CD4-positive, CD25-positive, alpha-beta regulatory T cell (primary cell): ENCODE measurements at regions not wholly inside any gene's neighbourhood (a gene's known extent, or its start where the extent isn't known, plus 50 kb on each side); places are given as distances from the start of the nearest gene placed in this dataset.

ENCODE experiments used
- ATAC-seq, 2 donors: fragments of 150-1000 bp; cut with Tn5 transposase; one replicate each; pipeline ENCODE4 v1.10.0; 2021; ENCODE audit warnings: low read depth in 2 of 2, moderate number of reproducible peaks in 2 of 2, moderate library complexity in 1 of 2
- DNase-seq, 3 donors: peaks; one replicate each; pipeline versions ENCODE4 v3.0.0 to v3.0.0-alpha.2; 2012 to 2022; ENCODE audit warnings: mixed read lengths in 1 of 3
- H3K27ac ChIP-seq: one replicate; pipeline ENCODE4 v1.7.0; 2013; ENCODE audit warnings: mild to moderate bottlenecking, low read length; ENCODE audit not compliant: insufficient read depth, poor library complexity, severe bottlenecking
- H3K27me3 ChIP-seq: one replicate; pipeline ENCODE4 v1.7.0; 2013; ENCODE audit warnings: low read length; ENCODE audit not compliant: control insufficient read depth, insufficient read depth
- H3K36me3 ChIP-seq: one replicate; pipeline ENCODE4 v1.7.0; 2013; ENCODE audit warnings: mild to moderate bottlenecking, low read length, moderate library complexity; ENCODE audit not compliant: control insufficient read depth, insufficient read depth
- H3K4me1 ChIP-seq: 2 replicates; pipeline ENCODE4 v1.7.0; 2013; ENCODE audit warnings: mild to moderate bottlenecking, low read length; ENCODE audit not compliant: insufficient read depth, control insufficient read depth, poor library complexity, severe bottlenecking
- H3K4me3 ChIP-seq: one replicate; pipeline ENCODE4 v1.7.0; 2013; ENCODE audit warnings: low read depth, mild to moderate bottlenecking, low read length, moderate library complexity
- H3K9me3 ChIP-seq, 2 experiments: 1 replicate in 1 of 2; 2 replicates in 1 of 2; pipeline ENCODE4 v1.7.0; 2013; ENCODE audit warnings: low read length in 2 of 2, mild to moderate bottlenecking in 1 of 2, moderate library complexity in 1 of 2; ENCODE audit not compliant: control insufficient read depth in 2 of 2
- H3K27ac Mint-ChIP-seq, 3 donors: one replicate each; pipeline ENCODE4 v1.8.0; 2020 to 2022; ENCODE audit warnings: mild to moderate bottlenecking in 3 of 3, mixed read lengths in 3 of 3, moderate library complexity in 2 of 3
- H3K27me3 Mint-ChIP-seq: one replicate; pipeline ENCODE4 v1.8.0; 2022; ENCODE audit warnings: mild to moderate bottlenecking, mixed read lengths
- H3K36me3 Mint-ChIP-seq: one replicate; pipeline ENCODE4 v1.8.0; 2020; ENCODE audit warnings: mixed read lengths
- H3K4me1 Mint-ChIP-seq, 4 donors: one replicate each; pipeline ENCODE4 v1.8.0; 2020 to 2022; ENCODE audit warnings: mixed read lengths in 4 of 4, mild to moderate bottlenecking in 1 of 4
- H3K4me3 Mint-ChIP-seq, 4 donors: one replicate each; pipeline ENCODE4 v1.8.0; 2020 to 2022; ENCODE audit warnings: mild to moderate bottlenecking in 4 of 4, mixed read lengths in 4 of 4, moderate library complexity in 3 of 4
- H3K9me3 Mint-ChIP-seq, 7 donors: one replicate each; pipeline ENCODE4 v1.8.0; 2020 to 2022; ENCODE audit warnings: mixed read lengths in 7 of 7, mild to moderate bottlenecking in 3 of 7, moderate library complexity in 2 of 7

GRCh38 chr4:146040623-146041022 is 102.0 kb upstream of the ZNF827 start:
- Histone ChIP-seq H3K4me3 (no peak overlapping the region), H3K27me3 (no peaks in the 10 kb centered on the region), H3K36me3 (no peaks in the 10 kb centered on the region), H3K27ac (no peak overlapping the region), H3K4me1 (no peaks in the 10 kb centered on the region), H3K9me3 (no peaks in the 10 kb centered on the region)
- no peak overlapping the region for H3K27ac Mint-ChIP-seq
- H3K27me3 Mint-ChIP-seq = peaks cover 4% of the 10 kb centered on the region
- DNase-seq (no peak), ATAC-seq (no peak)
- no peak overlapping the region for H3K4me3 Mint-ChIP-seq
- no peaks in the 10 kb centered on the region for H3K4me1 Mint-ChIP-seq
- no peaks in the 10 kb centered on the region for H3K36me3 Mint-ChIP-seq
- H3K9me3 Mint-ChIP-seq = peaks cover 0 to 3% (median 0%) of the 10 kb centered on the region in 7 donors

- H3K27ac ChIP-seq = no peak overlapping the region
- ATAC-seq (no peak), DNase-seq (no peak)
- Mint-ChIP-seq H3K36me3 (no peaks in the 10 kb centered on the region), H3K9me3 (peaks cover 0 to 6% (median 3%) of the 10 kb centered on the region in 7 donors), H3K27ac (no peak overlapping the region), H3K4me1 (peaks cover 0 to 3% (median 0%) of the 10 kb centered on the region in 4 donors), H3K4me3 (no peak overlapping the region), H3K27me3 (peaks cover 13% of the 10 kb centered on the region)
- H3K4me1 ChIP-seq = no peaks in the 10 kb centered on the region
- H3K36me3 ChIP-seq = no peaks in the 10 kb centered on the region
- no peaks in the 10 kb centered on the region for H3K9me3 ChIP-seq
- no peaks in the 10 kb centered on the region for H3K27me3 ChIP-seq
- H3K4me3 ChIP-seq = no peak overlapping the region
Observed at GRCh38 chr4:146033149-146033548, 94.5 kb upstream of the ZNF827 start.

- H3K9me3 Mint-ChIP-seq = peaks cover 0 to 6% (median 3%) of the 10 kb centered on the region in 7 donors
- Histone ChIP-seq H3K36me3 (no peaks in the 10 kb centered on the region), H3K27ac (no peak overlapping the region), H3K4me3 (no peak overlapping the region), H3K4me1 (no peaks in the 10 kb centered on the region), H3K9me3 (no peaks in the 10 kb centered on the region), H3K27me3 (no peaks in the 10 kb centered on the region)
- H3K27me3 Mint-ChIP-seq = peaks cover 13% of the 10 kb centered on the region
- ATAC-seq = no peak
- no peaks in the 10 kb centered on the region for H3K36me3 Mint-ChIP-seq
- no peak overlapping the region for H3K27ac Mint-ChIP-seq
- H3K4me1 Mint-ChIP-seq = peaks cover 0 to 3% (median 0%) of the 10 kb centered on the region in 4 donors
- DNase-seq = no peak
- H3K4me3 Mint-ChIP-seq = no peak overlapping the region
Observed at GRCh38 chr4:146032234-146032860, 93.7 kb upstream of the ZNF827 start.

- Histone ChIP-seq H3K27ac (no peak overlapping the region), H3K4me3 (no peak overlapping the region), H3K9me3 (no peaks in the 10 kb centered on the region), H3K36me3 (no peaks in the 10 kb centered on the region), H3K27me3 (no peaks in the 10 kb centered on the region), H3K4me1 (no peaks in the 10 kb centered on the region)
- peaks cover 17% of the 10 kb centered on the region for H3K27me3 Mint-ChIP-seq
- H3K9me3 Mint-ChIP-seq = peaks cover 0 to 6% (median 1%) of the 10 kb centered on the region in 7 donors
- ATAC-seq (no peak), DNase-seq (peak in 1 of 3 donors; percentile 17)
- H3K27ac Mint-ChIP-seq = no peak overlapping the region
- no peak overlapping the region for H3K4me3 Mint-ChIP-seq
- H3K36me3 Mint-ChIP-seq = no peaks in the 10 kb centered on the region
- H3K4me1 Mint-ChIP-seq = peaks cover 0 to 3% (median 0%) of the 10 kb centered on the region in 4 donors
Observed at GRCh38 chr4:146029939-146030710, 91.5 kb upstream of the ZNF827 start.

- ATAC-seq = no peak
- no peak overlapping the region for H3K4me3 Mint-ChIP-seq
Observed at GRCh38 chr4:146029147-146029546, 90.5 kb upstream of the ZNF827 start.

GRCh38 chr4:146027761-146028160 is 89.1 kb upstream of the ZNF827 start:
- no peak for ATAC-seq
- no peaks in the 10 kb centered on the region for H3K9me3 ChIP-seq
- H3K4me1 Mint-ChIP-seq = peaks cover 0 to 3% (median 0%) of the 10 kb centered on the region in 4 donors
- no peaks in the 10 kb centered on the region for H3K36me3 Mint-ChIP-seq
- no peak overlapping the region for H3K4me3 Mint-ChIP-seq
- no peaks in the 10 kb centered on the region for H3K36me3 ChIP-seq
- no peak overlapping the region for H3K4me3 ChIP-seq
- H3K27me3 ChIP-seq = no peaks in the 10 kb centered on the region
- peaks cover 0 to 4% (median 0%) of the 10 kb centered on the region in 7 donors for H3K9me3 Mint-ChIP-seq
- peaks cover 14% of the 10 kb centered on the region for H3K27me3 Mint-ChIP-seq
- no peak overlapping the region for H3K27ac ChIP-seq
- DNase-seq = no peak
- no peak overlapping the region for H3K27ac Mint-ChIP-seq
- H3K4me1 ChIP-seq = no peaks in the 10 kb centered on the region

More at GRCh38 chr4:146029147-146029546, 90.5 kb upstream of the ZNF827 start:
- DNase-seq = no peak
- no peak overlapping the region for H3K27ac Mint-ChIP-seq
- Histone ChIP-seq H3K27me3 (no peaks in the 10 kb centered on the region), H3K4me3 (no peak overlapping the region), H3K9me3 (no peaks in the 10 kb centered on the region), H3K27ac (no peak overlapping the region), H3K4me1 (no peaks in the 10 kb centered on the region), H3K36me3 (no peaks in the 10 kb centered on the region)
- H3K4me1 Mint-ChIP-seq = peaks cover 0 to 3% (median 0%) of the 10 kb centered on the region in 4 donors
- H3K9me3 Mint-ChIP-seq = peaks cover 0 to 4% (median 1%) of the 10 kb centered on the region in 7 donors
- no peaks in the 10 kb centered on the region for H3K36me3 Mint-ChIP-seq
- peaks cover 17% of the 10 kb centered on the region for H3K27me3 Mint-ChIP-seq

GRCh38 chr4:146023334-146023967 is 84.8 kb upstream of the ZNF827 start:
- no peaks in the 10 kb centered on the region for H3K36me3 ChIP-seq
- H3K27ac Mint-ChIP-seq = no peak overlapping the region
- H3K4me3 Mint-ChIP-seq = no peak overlapping the region
- H3K4me1 Mint-ChIP-seq = no peaks in the 10 kb centered on the region
- H3K36me3 Mint-ChIP-seq = no peaks in the 10 kb centered on the region
- H3K27me3 ChIP-seq = no peaks in the 10 kb centered on the region
- ATAC-seq (no peak), DNase-seq (peak in 1 of 3 donors; percentile 1)
- peaks cover 17% of the 10 kb centered on the region for H3K27me3 Mint-ChIP-seq
- no peak overlapping the region for H3K4me3 ChIP-seq
- H3K9me3 Mint-ChIP-seq = peaks cover 0 to 3% (median 0%) of the 10 kb centered on the region in 7 donors
- H3K9me3 ChIP-seq = no peaks in the 10 kb centered on the region
- no peak overlapping the region for H3K27ac ChIP-seq
- H3K4me1 ChIP-seq = no peaks in the 10 kb centered on the region
